ENCODE measurements at regions not wholly inside any gene's neighbourhood (a gene's known extent, or its start where the extent isn't known, plus 50 kb on each side); places are given as distances from the start of the nearest gene placed in this dataset.

- TF ChIP-seq POLR2AphosphoS5 (IDR thresholded peaks at IDR 0.05) (no peak), CTCF (IDR thresholded peaks at IDR 0.05; ENCODE audit: poor library complexity, severe bottlenecking) (no peak), TAF1 (IDR thresholded peaks at IDR 0.05; ENCODE audit: low read depth) (no peak), EP300 (conservative IDR thresholded peaks at IDR 0.05; ENCODE audit: poor library complexity, severe bottlenecking) (no peak), EZH2 (IDR thresholded peaks at IDR 0.05; ENCODE audit: borderline replicate concordance, insufficient read depth, low read length, poor library complexity, severe bottlenecking) (no peak), SMC3 (conservative IDR thresholded peaks at IDR 0.05; ENCODE audit: poor library complexity) (no peak), MXI1 (conservative IDR thresholded peaks at IDR 0.05; ENCODE audit: poor library complexity, severe bottlenecking) (no peak), RAD21 (conservative IDR thresholded peaks at IDR 0.05) (no peak)
- TF ChIP-seq, protein P1, sequence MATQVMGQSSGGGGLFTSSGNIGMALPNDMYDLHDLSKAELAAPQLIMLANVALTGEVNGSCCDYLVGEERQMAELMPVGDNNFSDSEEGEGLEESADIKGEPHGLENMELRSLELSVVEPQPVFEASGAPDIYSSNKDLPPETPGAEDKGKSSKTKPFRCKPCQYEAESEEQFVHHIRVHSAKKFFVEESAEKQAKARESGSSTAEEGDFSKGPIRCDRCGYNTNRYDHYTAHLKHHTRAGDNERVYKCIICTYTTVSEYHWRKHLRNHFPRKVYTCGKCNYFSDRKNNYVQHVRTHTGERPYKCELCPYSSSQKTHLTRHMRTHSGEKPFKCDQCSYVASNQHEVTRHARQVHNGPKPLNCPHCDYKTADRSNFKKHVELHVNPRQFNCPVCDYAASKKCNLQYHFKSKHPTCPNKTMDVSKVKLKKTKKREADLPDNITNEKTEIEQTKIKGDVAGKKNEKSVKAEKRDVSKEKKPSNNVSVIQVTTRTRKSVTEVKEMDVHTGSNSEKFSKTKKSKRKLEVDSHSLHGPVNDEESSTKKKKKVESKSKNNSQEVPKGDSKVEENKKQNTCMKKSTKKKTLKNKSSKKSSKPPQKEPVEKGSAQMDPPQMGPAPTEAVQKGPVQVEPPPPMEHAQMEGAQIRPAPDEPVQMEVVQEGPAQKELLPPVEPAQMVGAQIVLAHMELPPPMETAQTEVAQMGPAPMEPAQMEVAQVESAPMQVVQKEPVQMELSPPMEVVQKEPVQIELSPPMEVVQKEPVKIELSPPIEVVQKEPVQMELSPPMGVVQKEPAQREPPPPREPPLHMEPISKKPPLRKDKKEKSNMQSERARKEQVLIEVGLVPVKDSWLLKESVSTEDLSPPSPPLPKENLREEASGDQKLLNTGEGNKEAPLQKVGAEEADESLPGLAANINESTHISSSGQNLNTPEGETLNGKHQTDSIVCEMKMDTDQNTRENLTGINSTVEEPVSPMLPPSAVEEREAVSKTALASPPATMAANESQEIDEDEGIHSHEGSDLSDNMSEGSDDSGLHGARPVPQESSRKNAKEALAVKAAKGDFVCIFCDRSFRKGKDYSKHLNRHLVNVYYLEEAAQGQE (IDR thresholded peaks at IDR 0.05; ENCODE audit: borderline replicate concordance), result no peak
These were observed 368.1 kb upstream of the ADGRL2 start for GRCh38 chr1:81432654-81433109.

All from neural cell (in vitro differentiated cells).